HG03064 (cell line): ENCODE measurements at regions not wholly inside any gene's neighbourhood (a gene's known extent, or its start where the extent isn't known, plus 50 kb on each side); places are given as distances from the start of the nearest gene placed in this dataset.
"Not testable (repeated sequence)": the region's sequence is repeated elsewhere in the genome, so short reads cannot be mapped to it uniquely, and the experiment has no call there.

Source experiments
- ATAC-seq: cut with Tn5 transposase; IDR thresholded peaks from one replicate; pipeline ENCODE4 v1.9.1; 2021; ENCODE audit warnings: low read depth; ENCODE audit not compliant: unreplicated experiment

- no peak for ATAC-seq
These were observed 162.1 kb upstream of the EMCN start for GRCh38 chr4:100679926-100680325.

GRCh38 chr4:100674976-100675375 lies 157.2 kb upstream of the EMCN start:
- ATAC-seq, result no peak

GRCh38 chr4:100657187-100657586 lies 139.4 kb upstream of the EMCN start:
- no peak for ATAC-seq

- ATAC-seq, result no peak
These were observed 133.8 kb upstream of the EMCN start for GRCh38 chr4:100651499-100652175.

GRCh38 chr4:100649417-100649816 lies 131.6 kb upstream of the EMCN start:
- no peak for ATAC-seq

GRCh38 chr4:100644150-100644549 lies 126.3 kb upstream of the EMCN start:
- ATAC-seq, result no peak

- ATAC-seq, result no peak
These were observed 123.5 kb upstream of the EMCN start for GRCh38 chr4:100641336-100641735.

GRCh38 chr4:100635899-100636298 lies 118.1 kb upstream of the EMCN start:
- ATAC-seq, result no peak

- no peak for ATAC-seq
These were observed 115.4 kb upstream of the EMCN start for GRCh38 chr4:100633269-100633668.

- ATAC-seq, result no peak
These were observed 114.3 kb upstream of the EMCN start for GRCh38 chr4:100632163-100632562.

GRCh38 chr4:100631281-100631968 lies 113.6 kb upstream of the EMCN start:
- ATAC-seq, result no peak

GRCh38 chr4:100630341-100630740 lies 112.5 kb upstream of the EMCN start:
- ATAC-seq, result no peak

GRCh38 chr4:100609810-100610209 lies 92.0 kb upstream of the EMCN start:
- ATAC-seq, result no peak

- ATAC-seq, result not testable (repeated sequence)
These were observed 90.8 kb upstream of the EMCN start for GRCh38 chr4:100608651-100609050.

GRCh38 chr4:100605144-100605543 lies 87.3 kb upstream of the EMCN start:
- ATAC-seq, result no peak

GRCh38 chr4:100593935-100594334 lies 76.1 kb upstream of the EMCN start:
- no peak for ATAC-seq

- ATAC-seq, result no peak
These were observed 73.5 kb upstream of the EMCN start for GRCh38 chr4:100591161-100591876.

- no peak for ATAC-seq
These were observed 72.5 kb upstream of the EMCN start for GRCh38 chr4:100590325-100590724.

GRCh38 chr4:100588076-100588475 lies 70.3 kb upstream of the EMCN start:
- no peak for ATAC-seq

GRCh38 chr4:100582146-100582545 lies 64.3 kb upstream of the EMCN start:
- ATAC-seq, result no peak

GRCh38 chr4:100581337-100581736 lies 63.5 kb upstream of the EMCN start:
- ATAC-seq, result no peak

GRCh38 chr4:100576570-100576969 lies 58.7 kb upstream of the EMCN start:
- ATAC-seq, result no peak
